ENCODE measurements at regions not wholly inside any gene's neighbourhood (a gene's known extent, or its start where the extent isn't known, plus 50 kb on each side); places are given as distances from the start of the nearest gene placed in this dataset.

DNA sequence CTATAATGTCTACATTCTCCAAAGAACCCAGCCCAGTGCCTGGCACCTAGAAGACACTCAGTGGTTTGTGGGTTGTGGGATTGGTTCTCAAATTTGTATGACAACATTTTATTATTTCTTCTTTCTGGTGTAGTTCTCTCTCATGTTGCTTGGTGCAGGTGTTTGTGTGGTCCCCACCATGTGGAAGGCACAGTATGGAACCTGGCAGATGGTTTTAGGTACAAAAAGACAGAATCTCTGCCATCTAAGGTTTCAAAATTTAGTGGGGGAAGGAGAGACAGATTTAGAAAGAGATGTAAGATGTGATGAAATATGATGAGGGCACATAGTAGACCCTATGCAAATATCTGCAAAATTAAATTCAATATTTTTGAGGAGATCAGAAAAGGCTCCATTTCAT lies 323.8 kb downstream of the CDK5RAP2 start:
- TF ChIP-seq, protein P1, sequence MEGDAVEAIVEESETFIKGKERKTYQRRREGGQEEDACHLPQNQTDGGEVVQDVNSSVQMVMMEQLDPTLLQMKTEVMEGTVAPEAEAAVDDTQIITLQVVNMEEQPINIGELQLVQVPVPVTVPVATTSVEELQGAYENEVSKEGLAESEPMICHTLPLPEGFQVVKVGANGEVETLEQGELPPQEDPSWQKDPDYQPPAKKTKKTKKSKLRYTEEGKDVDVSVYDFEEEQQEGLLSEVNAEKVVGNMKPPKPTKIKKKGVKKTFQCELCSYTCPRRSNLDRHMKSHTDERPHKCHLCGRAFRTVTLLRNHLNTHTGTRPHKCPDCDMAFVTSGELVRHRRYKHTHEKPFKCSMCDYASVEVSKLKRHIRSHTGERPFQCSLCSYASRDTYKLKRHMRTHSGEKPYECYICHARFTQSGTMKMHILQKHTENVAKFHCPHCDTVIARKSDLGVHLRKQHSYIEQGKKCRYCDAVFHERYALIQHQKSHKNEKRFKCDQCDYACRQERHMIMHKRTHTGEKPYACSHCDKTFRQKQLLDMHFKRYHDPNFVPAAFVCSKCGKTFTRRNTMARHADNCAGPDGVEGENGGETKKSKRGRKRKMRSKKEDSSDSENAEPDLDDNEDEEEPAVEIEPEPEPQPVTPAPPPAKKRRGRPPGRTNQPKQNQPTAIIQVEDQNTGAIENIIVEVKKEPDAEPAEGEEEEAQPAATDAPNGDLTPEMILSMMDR (IDR thresholded peaks at IDR 0.05; ENCODE audit: low read length): no peak
- no peak for TF ChIP-seq EZH2 (optimal IDR thresholded peaks at IDR 0.05; ENCODE audit: low read depth, low read length)

Data from MM.1S (cell line).